GM18861 (cell line): ENCODE measurements at regions not wholly inside any gene's neighbourhood (a gene's known extent, or its start where the extent isn't known, plus 50 kb on each side); places are given as distances from the start of the nearest gene placed in this dataset.
"Not testable (repeated sequence)": the region's sequence is repeated elsewhere in the genome, so short reads cannot be mapped to it uniquely, and the experiment has no call there.

Source experiments
- ATAC-seq: cut with Tn5 transposase; IDR thresholded peaks from one replicate; pipeline ENCODE4 v1.9.1; 2021; ENCODE audit not compliant: unreplicated experiment

- ATAC-seq: not testable (repeated sequence)
Measured at GRCh38 chr4:57729775-57730570, 619.8 kb upstream of the IGFBP7 start.

- ATAC-seq: no peak
Measured at GRCh38 chr4:57726154-57726553, 616.0 kb upstream of the IGFBP7 start.

GRCh38 chr4:57719456-57719855 lies 609.3 kb upstream of the IGFBP7 start:
- no peak for ATAC-seq

- ATAC-seq: not testable (repeated sequence)
Measured at GRCh38 chr4:57714313-57714712, 604.1 kb upstream of the IGFBP7 start.

GRCh38 chr4:57710053-57710452 lies 599.9 kb upstream of the IGFBP7 start:
- no peak for ATAC-seq

- no peak for ATAC-seq
Measured at GRCh38 chr4:57691370-57691769, 581.2 kb upstream of the IGFBP7 start.

- ATAC-seq: no peak
Measured at GRCh38 chr4:57689693-57690205, 579.6 kb upstream of the IGFBP7 start.

GRCh38 chr4:57682275-57682674 lies 572.1 kb upstream of the IGFBP7 start:
- no peak for ATAC-seq

- no peak for ATAC-seq
Measured at GRCh38 chr4:57679969-57680368, 569.8 kb upstream of the IGFBP7 start.

- ATAC-seq: no peak
Measured at GRCh38 chr4:57676394-57676793, 566.2 kb upstream of the IGFBP7 start.

- ATAC-seq: no peak
Measured at GRCh38 chr4:57672846-57673433, 562.8 kb upstream of the IGFBP7 start.

- no peak for ATAC-seq
Measured at GRCh38 chr4:57668621-57669020, 558.4 kb upstream of the IGFBP7 start.

- no peak for ATAC-seq
Measured at GRCh38 chr4:57665806-57666205, 555.6 kb upstream of the IGFBP7 start.

- no peak for ATAC-seq
Measured at GRCh38 chr4:57661517-57662090, 551.4 kb upstream of the IGFBP7 start.

GRCh38 chr4:57658673-57659072 lies 548.5 kb upstream of the IGFBP7 start:
- no peak for ATAC-seq

- ATAC-seq: no peak
Measured at GRCh38 chr4:57658188-57658587, 548.0 kb upstream of the IGFBP7 start.

GRCh38 chr4:57655342-57655741 lies 545.2 kb upstream of the IGFBP7 start:
- ATAC-seq: no peak

- ATAC-seq: no peak
Measured at GRCh38 chr4:57652779-57653178, 542.6 kb upstream of the IGFBP7 start.

GRCh38 chr4:57640391-57641100 lies 530.4 kb upstream of the IGFBP7 start:
- no peak for ATAC-seq

GRCh38 chr4:57639561-57640382 lies 529.6 kb upstream of the IGFBP7 start:
- no peak for ATAC-seq

GRCh38 chr4:57635910-57636309 lies 525.7 kb upstream of the IGFBP7 start:
- no peak for ATAC-seq
